Panc1 (cell line): ENCODE measurements at regions not wholly inside any gene's neighbourhood (a gene's known extent, or its start where the extent isn't known, plus 50 kb on each side); places are given as distances from the start of the nearest gene placed in this dataset.

Source experiments
- CTCF ChIP-seq: fragments of 450-650 bp; IDR thresholded peaks from 2 replicates; pipeline ENCODE4 v1.5.1; 2017; ENCODE audit warnings: mild to moderate bottlenecking
- POLR2AphosphoS5 ChIP-seq: IDR thresholded peaks from 2 replicates; pipeline ENCODE4 v1.6.1; 2012; ENCODE audit warnings: mild to moderate bottlenecking, low read depth, low read length, moderate library complexity
- REST ChIP-seq, 2 experiments: IDR thresholded peaks; 2 replicates each; pipeline ENCODE4 v1.6.1; 2011 to 2012; ENCODE audit warnings: low read depth in 2 of 2, control low read depth in 1 of 2, low read length in 1 of 2, mild to moderate bottlenecking in 1 of 2, moderate library complexity in 1 of 2; ENCODE audit not compliant: insufficient read depth in 1 of 2
- SIN3A ChIP-seq: IDR thresholded peaks from 2 replicates; pipeline ENCODE4 v1.6.1; 2012; ENCODE audit warnings: low read depth, mild to moderate bottlenecking, low read length, moderate library complexity, borderline replicate concordance; ENCODE audit not compliant: insufficient read depth

GRCh38 chr10:84784749-84785148 is 456.4 kb downstream of the CCSER2 start:
- no peak for TF ChIP-seq CTCF
- no peak for TF ChIP-seq REST (IDR thresholded peaks at IDR 0.05; ENCODE audit: insufficient read depth in 1 of 2, low read depth in 2 of 2, low read length in 1 of 2)
- no peak for TF ChIP-seq POLR2AphosphoS5
- TF ChIP-seq SIN3A = no peak
